ENCODE measurements at regions not wholly inside any gene's neighbourhood (a gene's known extent, or its start where the extent isn't known, plus 50 kb on each side); places are given as distances from the start of the nearest gene placed in this dataset.
"Not testable (repeated sequence)": the region's sequence is repeated elsewhere in the genome, so short reads cannot be mapped to it uniquely, and the experiment has no call there.

GRCh38 chr13:84651705-84652104 lies 769.4 kb upstream of the SLITRK1 start:
- no peak for DNase-seq (ENCODE audit: low spot score)

GRCh38 chr13:84651288-84651687 lies 769.0 kb upstream of the SLITRK1 start:
- DNase-seq (ENCODE audit: low spot score) = no peak

- DNase-seq (ENCODE audit: low spot score) = no peak
Measured at GRCh38 chr13:84649853-84650252, 767.6 kb upstream of the SLITRK1 start.

- no peak for DNase-seq (ENCODE audit: low spot score)
Measured at GRCh38 chr13:84648069-84648640, 765.9 kb upstream of the SLITRK1 start.

GRCh38 chr13:84646957-84647356 lies 764.7 kb upstream of the SLITRK1 start:
- no peak for DNase-seq (ENCODE audit: low spot score)

GRCh38 chr13:84645196-84646012 lies 763.1 kb upstream of the SLITRK1 start:
- no peak for DNase-seq (ENCODE audit: low spot score)

GRCh38 chr13:84641491-84641890 lies 759.2 kb upstream of the SLITRK1 start:
- DNase-seq (ENCODE audit: low spot score) = no peak

GRCh38 chr13:84640691-84641090 lies 758.4 kb upstream of the SLITRK1 start:
- DNase-seq (ENCODE audit: low spot score) = no peak

GRCh38 chr13:84630476-84630875 lies 748.2 kb upstream of the SLITRK1 start:
- DNase-seq (ENCODE audit: low spot score) = no peak

- DNase-seq (ENCODE audit: low spot score) = no peak
Measured at GRCh38 chr13:84616864-84617263, 734.6 kb upstream of the SLITRK1 start.

- no peak for DNase-seq (ENCODE audit: low spot score)
Measured at GRCh38 chr13:84609716-84610115, 727.4 kb upstream of the SLITRK1 start.

GRCh38 chr13:84607261-84608013 lies 725.2 kb upstream of the SLITRK1 start:
- no peak for DNase-seq (ENCODE audit: low spot score)

- no peak for DNase-seq (ENCODE audit: low spot score)
Measured at GRCh38 chr13:84606616-84607015, 724.3 kb upstream of the SLITRK1 start.

- DNase-seq (ENCODE audit: low spot score) = no peak
Measured at GRCh38 chr13:84605927-84606326, 723.7 kb upstream of the SLITRK1 start.

GRCh38 chr13:84591444-84591843 lies 709.2 kb upstream of the SLITRK1 start:
- DNase-seq (ENCODE audit: low spot score) = no peak

GRCh38 chr13:84590663-84591062 lies 708.4 kb upstream of the SLITRK1 start:
- DNase-seq (ENCODE audit: low spot score) = no peak

- no peak for DNase-seq (ENCODE audit: low spot score)
Measured at GRCh38 chr13:84588023-84588422, 705.7 kb upstream of the SLITRK1 start.

GRCh38 chr13:84579901-84580300 lies 697.6 kb upstream of the SLITRK1 start:
- DNase-seq (ENCODE audit: low spot score) = not testable (repeated sequence)

- DNase-seq (ENCODE audit: low spot score) = no peak
Measured at GRCh38 chr13:84574851-84575250, 692.6 kb upstream of the SLITRK1 start.

- no peak for DNase-seq (ENCODE audit: low spot score)
Measured at GRCh38 chr13:84571264-84571663, 689.0 kb upstream of the SLITRK1 start.

- no peak for DNase-seq (ENCODE audit: low spot score)
Measured at GRCh38 chr13:84570831-84571230, 688.6 kb upstream of the SLITRK1 start.

GRCh38 chr13:84569366-84569765 lies 687.1 kb upstream of the SLITRK1 start:
- DNase-seq (ENCODE audit: low spot score) = no peak

- DNase-seq (ENCODE audit: low spot score) = no peak
Measured at GRCh38 chr13:84567848-84568247, 685.6 kb upstream of the SLITRK1 start.

All from CD4-positive, alpha-beta T cell treated with Interleukin-2 at 100 ng/mL for 4 hours (primary cell).